HepG2 (cell line): ENCODE measurements at regions not wholly inside any gene's neighbourhood (a gene's known extent, or its start where the extent isn't known, plus 50 kb on each side); places are given as distances from the start of the nearest gene placed in this dataset.

Source experiments
- AHDC1 ChIP-seq: sonication (generic); formaldehyde crosslinking; IDR thresholded peaks from 2 replicates; pipeline ENCODE4 v1.5.1; 2020; ENCODE audit warnings: mild to moderate bottlenecking, missing genetic modification reagents, borderline replicate concordance
- CHD2 ChIP-seq: IDR thresholded peaks from 2 replicates; pipeline ENCODE4 v1.6.1; 2011; ENCODE audit warnings: low read depth, low read length, improper control_type of control experiment
- ELF4 ChIP-seq: sonication (generic); formaldehyde crosslinking; IDR thresholded peaks from 2 replicates; pipeline ENCODE4 v1.5.0; 2020; ENCODE audit warnings: missing genetic modification reagents, mild to moderate bottlenecking, moderate library complexity, borderline replicate concordance
- HOXA3 ChIP-seq: sonication (generic); formaldehyde crosslinking; IDR thresholded peaks from 2 replicates; pipeline ENCODE4 v1.5.0; 2020; ENCODE audit warnings: missing genetic modification reagents
- KDM3A ChIP-seq: IDR thresholded peaks from 2 replicates; pipeline ENCODE4 v1.6.1; 2018; ENCODE audit warnings: low read depth, missing compliant biosample characterization
- NFAT5 ChIP-seq: sonication (generic); formaldehyde crosslinking; IDR thresholded peaks from 2 replicates; pipeline ENCODE4 v1.4.0; 2020; ENCODE audit warnings: missing genetic modification reagents
- TBL1XR1 ChIP-seq: fragments of 150-350 bp; IDR thresholded peaks from 2 replicates; pipeline ENCODE4 v1.6.1; 2014; ENCODE audit warnings: borderline replicate concordance, low read length; ENCODE audit not compliant: partially characterized antibody
- TEAD2 ChIP-seq: sonication (generic); formaldehyde crosslinking; IDR thresholded peaks from 2 replicates; pipeline ENCODE4 v1.9.0; 2021; ENCODE audit warnings: missing genetic modification reagents
- YY1 ChIP-seq: IDR thresholded peaks from 2 replicates; pipeline ENCODE4 v1.6.1; 2011; ENCODE audit warnings: low read length, low read depth, moderate library complexity, mild to moderate bottlenecking; ENCODE audit not compliant: insufficient read depth, insufficient replicate concordance
- ZBTB44 ChIP-seq: sonication (generic); formaldehyde crosslinking; IDR thresholded peaks from 2 replicates; pipeline ENCODE4 v1.4.0; 2020; ENCODE audit warnings: missing genetic modification reagents
- ZNF333 ChIP-seq: sonication (generic); formaldehyde crosslinking; IDR thresholded peaks from 2 replicates; pipeline ENCODE4 v1.4.0; 2020; ENCODE audit warnings: mild to moderate bottlenecking, missing genetic modification reagents, borderline replicate concordance
- ZNF441 ChIP-seq: sonication (generic); formaldehyde crosslinking; IDR thresholded peaks from 2 replicates; pipeline ENCODE4 v1.7.0; 2021; ENCODE audit warnings: missing genetic modification reagents, borderline replicate concordance
- ZNF589 ChIP-seq: sonication (generic); formaldehyde crosslinking; conservative IDR thresholded peaks from 2 replicates; pipeline ENCODE4 v1.8.0; 2022; ENCODE audit warnings: mild to moderate bottlenecking, moderate library complexity, missing genetic modification reagents
- ZSCAN5A ChIP-seq: sonication (generic); formaldehyde crosslinking; IDR thresholded peaks from 2 replicates; pipeline ENCODE4 v1.8.0; 2022; ENCODE audit warnings: mild to moderate bottlenecking, missing genetic modification reagents, borderline replicate concordance

- TF ChIP-seq CHD2, result no peak
- TF ChIP-seq HOXA3, result no peak
- TF ChIP-seq ZSCAN5A (CRISPR knock-in tag), result no peak
- TF ChIP-seq NFAT5 (CRISPR knock-in tag), result no peak
- TF ChIP-seq TEAD2 (CRISPR knock-in tag), result no peak
- no peak for TF ChIP-seq KDM3A (CRISPR knock-in tag)
- no peak for TF ChIP-seq TBL1XR1
- no peak for TF ChIP-seq ZNF333 (CRISPR knock-in tag)
- no peak for TF ChIP-seq ELF4 (CRISPR knock-in tag)
- no peak for TF ChIP-seq ZNF441 (CRISPR knock-in tag)
- no peak for TF ChIP-seq ZNF589 (CRISPR knock-in tag)
- TF ChIP-seq ZBTB44 (CRISPR knock-in tag), result no peak
- no peak for TF ChIP-seq AHDC1 (CRISPR knock-in tag)
- no peak for TF ChIP-seq YY1
These were observed 825.1 kb upstream of the ARRDC3 start for GRCh38 chr5:92208265-92208664.
